SK-N-MC (cell line): ENCODE measurements at regions not wholly inside any gene's neighbourhood (a gene's known extent, or its start where the extent isn't known, plus 50 kb on each side); places are given as distances from the start of the nearest gene placed in this dataset.

Experiments used
- EZH2 ChIP-seq: fragments of 200-600 bp; sonication (generic); IDR thresholded peaks from one replicate; pipeline ENCODE4 v1.6.1; 2017; ENCODE audit warnings: antibody characterized with exemption
- FOXP2 ChIP-seq: optimal IDR thresholded peaks from 2 replicates; pipeline ENCODE3; 2011; ENCODE audit warnings: mild to moderate bottlenecking, moderate library complexity; ENCODE audit not compliant: insufficient read depth; ENCODE audit errors: extremely low read length, control extremely low read depth
- POLR2AphosphoS5 ChIP-seq: IDR thresholded peaks from 2 replicates; pipeline ENCODE4 v1.6.1; 2012; ENCODE audit warnings: mild to moderate bottlenecking, low read depth, low read length, borderline replicate concordance

- TF ChIP-seq POLR2AphosphoS5: no peak
- TF ChIP-seq EZH2: no peak
- TF ChIP-seq FOXP2: no peak
These were observed 64.9 kb upstream of the SULF2 start for GRCh38 chr20:47850146-47850545.
